Endodermal cell (in vitro differentiated cells): ENCODE measurements at regions not wholly inside any gene's neighbourhood (a gene's known extent, or its start where the extent isn't known, plus 50 kb on each side); places are given as distances from the start of the nearest gene placed in this dataset.
"Not testable (repeated sequence)": the region's sequence is repeated elsewhere in the genome, so short reads cannot be mapped to it uniquely, and the experiment has no call there.

ENCODE experiments used
- DNase-seq: peaks from one replicate; pipeline ENCODE4 v3.0.0-alpha.2; 2017
- H3K27ac ChIP-seq: 2 replicates; pipeline ENCODE4 v1.5.1; 2013; ENCODE audit warnings: mild to moderate bottlenecking, low read depth, low read length, moderate library complexity
- H3K27me3 ChIP-seq: 2 replicates; pipeline ENCODE4 v1.6.1; 2013; ENCODE audit warnings: mild to moderate bottlenecking, low read length, moderate library complexity; ENCODE audit not compliant: insufficient read depth, control insufficient read depth, poor library complexity, severe bottlenecking
- H3K36me3 ChIP-seq: 2 replicates; pipeline ENCODE4 v1.7.0; 2013; ENCODE audit warnings: mild to moderate bottlenecking, low read length, moderate library complexity; ENCODE audit not compliant: control insufficient read depth, insufficient read depth
- H3K4me1 ChIP-seq: one replicate; pipeline ENCODE4 v1.7.0; 2013; ENCODE audit warnings: low read length; ENCODE audit not compliant: control insufficient read depth, insufficient read depth
- H3K4me3 ChIP-seq: 2 replicates; pipeline ENCODE4 v1.5.1; 2013; ENCODE audit warnings: mild to moderate bottlenecking, low read length, moderate library complexity
- H3K9ac ChIP-seq: 2 replicates; pipeline ENCODE4 v1.6.1; 2013; ENCODE audit warnings: mild to moderate bottlenecking, low read length, moderate library complexity; ENCODE audit not compliant: poor library complexity, severe bottlenecking; ENCODE audit errors: extremely low read depth
- H3K9me3 ChIP-seq: 2 replicates; pipeline ENCODE4 v1.6.1; 2013; ENCODE audit warnings: mild to moderate bottlenecking, low read length, moderate library complexity; ENCODE audit not compliant: control insufficient read depth
- H3K27ac Mint-ChIP-seq: 2 replicates; pipeline ENCODE4 v1.8.0; 2020; ENCODE audit warnings: mixed read lengths
- H3K27me3 Mint-ChIP-seq: 2 replicates; pipeline ENCODE4 v1.8.0; 2021; ENCODE audit warnings: mild to moderate bottlenecking, mixed read lengths; ENCODE audit not compliant: insufficient read depth
- H3K36me3 Mint-ChIP-seq: 2 replicates; pipeline ENCODE4 v1.8.0; 2020; ENCODE audit warnings: low read depth, mixed read lengths
- H3K4me1 Mint-ChIP-seq: 2 replicates; pipeline ENCODE4 v1.8.0; 2020; ENCODE audit warnings: mixed read lengths
- H3K4me3 Mint-ChIP-seq: 2 replicates; pipeline ENCODE4 v1.8.0; 2020; ENCODE audit warnings: mild to moderate bottlenecking, moderate library complexity, mixed read lengths
- H3K9me3 Mint-ChIP-seq: 2 replicates; pipeline ENCODE4 v1.8.0; 2020; ENCODE audit warnings: mild to moderate bottlenecking, mixed read lengths
- CTCF ChIP-seq: fragments of 200-600 bp; sonication (generic); conservative IDR thresholded peaks from 2 replicates; pipeline ENCODE4 v1.5.0; 2021; ENCODE audit warnings: antibody characterized with exemption, mild to moderate bottlenecking
- WGBS, 2 experiments: methylation state at CpG; one replicate each; pipeline versions ENCODE4 v1.1.5 to v1.1.7; 2013; ENCODE audit warnings: missing lambda C conversion rate in 2 of 2, mixed read lengths in 1 of 2; ENCODE audit not compliant: insufficient coverage in 1 of 2, insufficient read length in 1 of 2; 5-methylcytosine and 5-hydroxymethylcytosine counted together

- no peaks in the 10 kb centered on the region for H3K4me1 Mint-ChIP-seq
- Histone ChIP-seq H3K9ac (no peak overlapping the region), H3K36me3 (no peaks in the 10 kb centered on the region), H3K4me1 (no peaks in the 10 kb centered on the region), H3K27ac (no peak overlapping the region), H3K27me3 (no peaks in the 10 kb centered on the region), H3K4me3 (no peak overlapping the region), H3K9me3 (peaks cover 68% of the 10 kb centered on the region)
- 40 to 47% methylated on average over 1 of the region's 1 CpG for WGBS, 2 experiments
- no peak for DNase-seq
- H3K27ac Mint-ChIP-seq, result no peak overlapping the region
- no peak for TF ChIP-seq CTCF
- H3K9me3 Mint-ChIP-seq, result peaks cover 93% of the 10 kb centered on the region
- H3K27me3 Mint-ChIP-seq, result no peaks in the 10 kb centered on the region
- H3K36me3 Mint-ChIP-seq, result no peaks in the 10 kb centered on the region
- no peak overlapping the region for H3K4me3 Mint-ChIP-seq
These were observed 99.1 kb downstream of the ALG10 start for GRCh38 chr12:34121360-34121759.

GRCh38 chr12:34123092-34123491, 100.8 kb downstream of the ALG10 start:
- 22 to 35% methylated on average over 2 to 5 of the region's 6 CpGs for WGBS, 2 experiments

GRCh38 chr12:34124608-34125007, 102.3 kb downstream of the ALG10 start:
- Mint-ChIP-seq H3K36me3 (peaks cover 1% of the 10 kb centered on the region), H3K9me3 (peaks cover 96% of the 10 kb centered on the region), H3K4me3 (no peak overlapping the region), H3K27me3 (no peaks in the 10 kb centered on the region), H3K27ac (no peak overlapping the region), H3K4me1 (no peaks in the 10 kb centered on the region)
- H3K27me3 ChIP-seq, result no peaks in the 10 kb centered on the region
- no peak overlapping the region for H3K4me3 ChIP-seq
- H3K9ac ChIP-seq, result no peak overlapping the region
- no peaks in the 10 kb centered on the region for H3K36me3 ChIP-seq
- H3K9me3 ChIP-seq, result peaks cover 72% of the 10 kb centered on the region
- no peaks in the 10 kb centered on the region for H3K4me1 ChIP-seq
- no peak overlapping the region for H3K27ac ChIP-seq
- 89% methylated on average over 8 of the region's 8 CpGs; no CpG with 5 or more reads in 1 of the 2 experiments for WGBS, 2 experiments
- DNase-seq, result no peak
- TF ChIP-seq CTCF, result no peak

More at GRCh38 chr12:34123092-34123491, 100.8 kb downstream of the ALG10 start:
- H3K9me3 ChIP-seq, result peaks cover 69% of the 10 kb centered on the region
- TF ChIP-seq CTCF, result peak; percentile 97
- peaks cover 93% of the 10 kb centered on the region for H3K9me3 Mint-ChIP-seq
- not testable (repeated sequence) for H3K27ac Mint-ChIP-seq, H3K4me3 ChIP-seq, H3K4me1 ChIP-seq, H3K4me1 Mint-ChIP-seq, H3K27me3 ChIP-seq, H3K27me3 Mint-ChIP-seq, H3K36me3 Mint-ChIP-seq, H3K4me3 Mint-ChIP-seq, H3K9ac ChIP-seq, H3K36me3 ChIP-seq, H3K27ac ChIP-seq
- DNase-seq, result peak; percentile 83
